GM21390 (cell line): ENCODE measurements at regions not wholly inside any gene's neighbourhood (a gene's known extent, or its start where the extent isn't known, plus 50 kb on each side); places are given as distances from the start of the nearest gene placed in this dataset.
A peak's percentile ranks its signal among the peaks of the same experiment; 100 is the strongest.

ENCODE experiments used
- ATAC-seq: cut with Tn5 transposase; IDR thresholded peaks from one replicate; pipeline ENCODE4 v1.9.1; 2021; ENCODE audit not compliant: unreplicated experiment

DNA sequence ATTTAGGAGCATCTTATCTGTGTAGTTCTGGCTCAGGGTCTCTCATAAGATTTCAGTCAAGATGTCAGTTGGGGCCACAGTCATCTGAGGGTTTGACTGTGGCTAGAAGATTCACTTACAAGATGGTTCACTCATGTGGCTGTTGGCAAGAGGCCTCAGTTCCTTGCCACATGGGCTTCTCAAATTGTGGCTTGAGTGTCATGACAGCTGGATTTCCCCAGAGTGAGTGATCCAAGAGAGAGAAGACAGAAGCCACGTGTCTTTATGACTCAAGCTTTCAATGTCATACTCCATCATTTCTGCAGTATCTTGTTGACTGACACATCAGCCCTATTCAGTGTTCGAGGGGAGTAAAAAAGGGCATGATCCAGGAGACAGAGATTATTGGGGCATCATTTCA is 131.3 kb upstream of the AP1S2 start:
- no peak for ATAC-seq

DNA sequence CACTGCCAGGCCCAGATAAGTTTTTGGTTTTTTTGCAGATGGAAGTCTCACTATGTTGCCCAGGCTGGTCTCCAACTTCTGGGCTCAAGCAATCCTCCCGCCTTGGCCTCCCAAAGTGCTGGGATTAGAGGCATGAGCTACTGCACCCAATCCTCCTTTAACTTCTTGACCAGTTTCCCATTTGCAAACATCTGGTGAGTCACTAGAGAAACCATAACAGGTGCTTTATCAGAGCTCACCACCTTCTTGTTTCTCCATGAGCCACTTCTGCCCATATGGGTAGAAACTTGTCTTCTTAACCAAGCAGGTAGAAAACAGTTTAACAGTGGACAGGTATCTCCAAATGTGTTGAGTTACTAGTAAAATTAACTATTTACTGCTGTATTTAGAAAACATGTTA is 128.4 kb upstream of the AP1S2 start:
- ATAC-seq: no peak

DNA sequence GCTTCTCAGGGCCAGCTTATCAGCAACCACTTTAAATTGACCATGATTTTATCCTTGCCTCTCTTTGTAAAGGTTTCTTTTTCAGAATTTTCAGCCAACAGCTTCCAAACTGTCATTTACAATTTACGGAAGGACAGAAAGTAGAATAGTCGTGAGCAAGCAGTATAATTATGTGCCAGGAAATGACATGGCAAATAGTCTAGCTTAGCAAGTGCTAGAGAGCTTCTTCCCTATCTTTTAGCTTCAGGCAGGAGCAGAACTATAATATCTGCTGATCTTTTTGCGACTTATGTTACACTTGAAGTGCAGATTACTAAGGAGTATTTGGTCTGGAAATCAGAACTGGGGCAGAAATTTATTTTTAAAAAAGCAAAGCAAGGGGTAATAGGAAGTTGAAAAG is 123.0 kb upstream of the AP1S2 start:
- ATAC-seq: no peak

DNA sequence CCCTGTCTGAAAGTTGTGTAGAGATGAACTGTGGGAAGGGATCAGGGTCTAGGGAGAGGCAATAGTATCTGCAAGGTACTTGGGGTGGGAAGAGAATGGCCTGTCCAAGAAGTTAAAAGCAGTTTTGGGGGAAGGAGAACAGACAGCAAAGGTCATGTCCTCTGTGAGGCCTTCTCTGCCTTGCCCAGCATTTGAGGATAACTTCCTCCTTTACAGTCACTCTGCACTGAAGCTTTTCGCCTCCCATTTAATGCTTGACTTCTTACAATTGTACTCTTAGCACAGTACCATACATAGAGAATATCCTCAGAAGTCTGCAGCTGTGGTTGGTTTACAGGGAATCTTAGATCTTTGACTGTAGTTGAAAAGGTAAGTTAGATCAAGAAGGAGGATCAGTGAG is 121.8 kb upstream of the AP1S2 start:
- no peak for ATAC-seq

DNA sequence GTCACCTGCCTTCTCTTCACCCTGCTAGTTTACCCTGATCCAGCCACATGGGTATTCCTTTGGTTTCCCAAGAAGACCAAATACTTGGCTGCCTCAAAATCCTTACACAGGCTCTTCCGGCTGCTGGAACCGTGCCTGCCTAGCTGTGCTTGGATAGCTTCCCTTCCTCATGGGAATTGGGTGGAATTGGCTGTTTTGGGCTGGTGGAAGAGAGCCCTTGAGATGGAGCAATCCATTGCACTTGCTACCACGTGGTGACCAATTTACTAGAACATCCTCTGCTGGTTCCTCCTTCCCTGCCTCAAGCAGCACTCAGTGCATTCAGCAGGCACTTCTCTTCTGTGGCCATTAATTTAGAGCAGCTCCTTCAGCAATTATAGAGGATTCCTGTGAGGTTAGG is 119.3 kb upstream of the AP1S2 start:
- no peak for ATAC-seq

DNA sequence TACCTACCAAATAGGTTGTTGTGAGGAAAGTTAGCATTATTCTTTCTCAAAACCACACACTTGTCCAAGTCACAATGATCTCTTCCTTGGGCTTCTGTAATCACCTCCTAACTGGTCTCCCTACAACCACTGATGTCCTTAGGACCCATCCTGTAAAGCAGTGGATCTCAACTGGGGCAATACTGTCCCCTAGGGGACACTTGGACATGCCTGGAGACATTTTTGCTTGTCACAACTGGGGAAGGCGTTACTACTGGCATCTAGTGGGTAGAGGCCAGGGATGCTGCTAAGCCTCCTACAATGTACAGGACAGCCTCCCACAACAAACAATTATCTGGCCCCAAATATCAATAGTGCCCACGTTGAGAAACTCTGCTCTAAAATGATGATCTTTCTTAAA is 118.7 kb upstream of the AP1S2 start:
- peak; percentile 46 for ATAC-seq

DNA sequence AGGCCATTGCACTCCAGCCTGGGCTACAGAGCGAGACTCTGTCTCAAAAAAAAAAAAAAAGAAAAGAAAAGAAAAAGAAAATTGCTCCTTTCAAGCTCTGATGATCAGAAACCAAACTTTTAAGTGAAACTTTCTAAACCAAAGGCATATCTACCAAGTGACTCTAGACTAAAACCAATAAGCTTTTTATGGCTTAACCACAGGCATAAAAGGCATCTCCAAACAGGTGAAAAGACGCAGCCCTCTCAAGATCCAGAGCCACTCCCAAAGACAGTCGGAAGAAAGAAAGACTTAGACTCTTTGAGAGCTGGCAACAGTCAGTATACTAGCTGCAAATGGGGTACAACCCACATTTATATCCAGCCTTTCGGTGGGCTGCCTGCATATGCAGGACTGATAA is 117.1 kb upstream of the AP1S2 start:
- no peak for ATAC-seq

DNA sequence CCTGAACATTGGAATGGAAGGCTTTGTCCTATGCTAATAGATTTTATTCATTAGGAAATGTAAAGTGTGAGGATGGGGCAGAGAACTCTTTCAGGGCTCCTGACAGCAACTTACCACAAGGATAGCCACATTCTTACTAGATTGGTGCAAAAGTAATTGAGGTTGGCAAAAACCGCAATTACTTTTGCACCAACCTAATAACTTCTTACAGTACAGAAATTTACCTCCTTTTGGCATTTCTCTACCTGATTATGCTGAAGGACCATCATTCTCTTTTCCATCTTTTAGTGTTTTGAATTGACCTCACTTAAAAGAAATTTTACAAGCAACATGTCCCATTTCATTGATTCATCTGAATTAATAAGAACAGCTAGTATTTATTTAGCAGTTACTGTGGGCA is 109.2 kb upstream of the AP1S2 start:
- no peak for ATAC-seq

DNA sequence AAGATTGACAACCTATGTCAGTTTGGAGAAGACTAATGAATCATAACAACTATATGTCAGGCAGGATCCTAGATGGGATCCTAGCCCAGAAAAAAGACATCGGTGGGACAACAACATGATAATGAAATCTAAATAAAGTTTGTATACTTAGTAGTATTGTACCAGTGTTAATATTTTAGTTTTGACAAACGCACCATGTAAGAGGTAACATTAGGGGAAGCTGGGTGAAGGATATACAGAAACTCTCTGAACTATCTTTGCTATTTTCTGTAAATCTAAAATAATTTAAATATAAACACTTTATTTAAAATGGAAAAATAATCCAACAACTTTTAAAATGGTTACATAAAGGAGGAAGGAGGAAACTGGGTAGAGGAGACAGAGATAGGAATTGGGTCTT is 105.6 kb upstream of the AP1S2 start:
- ATAC-seq: no peak

DNA sequence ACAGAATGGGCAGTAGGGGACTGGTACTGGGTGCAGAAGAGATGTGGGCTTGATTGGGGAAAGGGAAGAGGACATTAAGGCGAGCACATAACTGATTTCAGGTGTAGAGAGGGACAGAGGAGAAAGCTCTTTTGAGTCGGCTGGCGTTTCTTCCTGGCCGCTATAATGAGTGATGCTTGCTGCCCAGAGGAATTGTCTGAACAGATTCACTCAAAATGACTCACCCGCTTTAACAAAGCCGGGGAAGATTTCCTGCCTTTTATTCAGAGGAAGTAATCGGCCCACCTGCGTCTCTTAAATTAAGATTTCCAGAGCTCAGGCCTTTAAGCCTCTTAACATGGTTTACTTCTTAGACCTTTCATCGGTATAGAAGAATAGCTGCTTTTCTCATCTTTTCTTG is 102.1 kb upstream of the AP1S2 start:
- ATAC-seq: no peak

DNA sequence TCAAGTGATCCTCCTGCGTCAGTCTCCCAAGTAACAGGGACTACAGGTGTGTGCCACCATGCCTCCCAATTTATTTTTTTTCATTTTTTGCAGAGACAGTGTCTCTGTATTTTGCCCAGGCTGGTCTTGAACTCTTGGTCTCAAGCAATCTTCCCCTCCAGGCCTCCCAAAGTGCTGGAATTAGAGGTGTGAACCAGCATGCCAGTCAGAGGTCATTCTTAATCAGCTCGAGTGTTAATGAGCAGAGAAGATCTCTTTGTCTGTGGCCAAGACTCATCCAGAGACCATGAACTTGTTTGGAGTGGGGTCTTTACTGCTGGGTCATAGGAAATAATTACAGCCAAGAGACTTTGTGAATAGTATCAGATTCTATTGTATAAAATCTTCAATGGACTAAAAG is 99.2 kb upstream of the AP1S2 start:
- no peak for ATAC-seq

DNA sequence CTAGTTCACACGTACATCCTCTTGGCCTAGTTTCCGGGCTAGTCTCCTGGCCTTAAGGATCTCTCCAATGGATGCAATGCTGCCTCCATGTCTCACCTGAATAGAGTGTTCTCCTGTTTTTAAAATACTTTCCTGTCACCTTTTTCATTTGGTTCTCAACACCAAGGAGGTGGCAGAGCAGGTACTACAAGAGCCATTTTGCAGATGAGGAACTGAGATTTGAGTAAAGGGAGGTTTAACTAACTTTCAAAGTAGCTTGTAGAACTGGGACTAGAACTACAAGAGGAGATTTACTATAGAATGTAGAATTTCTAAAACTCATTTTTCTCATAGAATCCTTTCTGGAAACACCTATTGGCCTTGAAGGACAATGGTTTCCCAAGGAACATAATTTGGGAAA is 97.6 kb upstream of the AP1S2 start:
- no peak for ATAC-seq

DNA sequence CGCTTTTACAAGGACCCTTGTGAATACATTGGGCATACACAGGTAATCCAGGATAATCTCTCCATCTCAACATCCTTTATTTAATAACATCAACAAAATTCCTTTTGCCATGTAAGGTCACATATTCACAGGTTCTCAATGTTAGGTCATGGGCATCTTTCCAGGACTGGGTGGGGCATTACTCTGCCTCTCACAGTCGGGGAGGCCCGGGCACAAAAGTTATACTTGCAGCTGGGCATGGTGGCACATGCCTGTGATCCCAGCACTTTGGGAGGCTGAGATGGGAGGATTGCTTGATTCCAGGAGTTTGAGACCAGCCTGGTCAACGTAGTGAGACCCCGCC is 93.7 kb upstream of the AP1S2 start:
- ATAC-seq: no peak

DNA sequence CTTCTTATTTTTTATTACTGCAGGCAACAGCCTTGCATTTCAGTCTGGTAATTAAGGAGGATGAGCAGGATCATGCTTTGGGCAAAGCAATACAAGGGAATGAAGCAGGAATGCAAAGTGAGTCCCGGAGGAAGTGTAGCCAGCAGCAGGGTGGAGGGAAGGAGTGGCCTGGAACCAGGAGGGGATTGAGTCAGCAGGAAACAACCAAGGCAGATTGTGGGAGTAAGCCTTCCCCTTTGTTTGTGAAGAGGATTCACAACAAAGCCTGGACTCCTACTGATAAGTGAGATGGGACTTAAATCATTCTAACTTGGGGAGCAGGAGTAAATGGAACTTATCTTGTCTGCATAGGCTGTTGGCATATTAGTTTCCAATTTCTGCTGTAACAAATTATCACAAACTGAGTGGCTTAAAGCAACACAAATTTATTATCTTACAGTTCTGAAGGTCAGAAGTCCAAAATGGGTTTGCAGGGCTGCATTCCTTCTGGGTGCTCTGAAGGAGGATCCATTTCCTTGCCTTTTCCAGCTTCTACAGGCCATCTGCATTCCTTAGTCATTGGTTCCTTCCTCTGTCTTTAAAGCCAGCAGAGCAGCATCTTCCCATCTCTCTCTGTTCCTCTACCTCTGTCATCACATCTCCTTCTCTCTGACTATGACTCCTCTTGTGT is 93.2 kb upstream of the AP1S2 start:
- no peak for ATAC-seq

DNA sequence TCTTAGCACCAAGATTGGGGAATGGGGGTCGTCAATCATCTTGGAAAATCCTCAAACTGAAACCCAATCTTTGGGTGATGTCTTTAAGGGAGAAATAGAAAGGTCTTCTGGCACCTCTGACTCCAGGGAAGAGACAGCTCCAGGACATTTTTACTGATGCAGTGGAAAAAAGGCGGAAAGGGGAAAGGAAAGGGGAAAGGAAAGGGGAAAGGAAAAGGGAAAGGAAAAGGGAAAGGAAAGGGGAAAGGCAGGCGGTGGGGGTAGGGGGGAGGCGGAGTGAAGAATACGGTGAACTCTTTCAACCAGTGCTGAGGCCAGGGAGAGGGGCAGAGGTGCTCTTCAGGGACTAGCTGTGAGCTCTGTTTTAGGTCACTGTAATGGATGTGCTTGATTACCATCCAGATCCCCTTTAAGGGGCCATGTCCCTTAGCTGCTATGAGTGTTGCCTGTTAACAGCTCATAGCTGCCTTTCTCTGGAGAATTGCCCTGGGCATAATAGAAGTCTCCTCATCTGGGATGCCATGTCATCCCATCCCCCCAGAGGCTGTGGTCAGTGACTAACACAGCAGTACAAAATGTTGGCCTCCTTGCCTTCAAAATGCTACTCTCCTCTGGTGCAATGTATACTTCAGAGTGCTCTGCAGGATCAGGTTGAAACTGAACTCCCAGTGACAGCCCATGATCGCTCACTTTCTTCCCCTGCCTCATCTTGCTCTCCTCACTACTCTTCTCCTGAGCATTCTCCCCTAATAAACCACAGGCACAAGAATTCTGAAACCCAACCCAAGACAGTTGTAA is 92.4 kb upstream of the AP1S2 start:
- no peak for ATAC-seq

DNA sequence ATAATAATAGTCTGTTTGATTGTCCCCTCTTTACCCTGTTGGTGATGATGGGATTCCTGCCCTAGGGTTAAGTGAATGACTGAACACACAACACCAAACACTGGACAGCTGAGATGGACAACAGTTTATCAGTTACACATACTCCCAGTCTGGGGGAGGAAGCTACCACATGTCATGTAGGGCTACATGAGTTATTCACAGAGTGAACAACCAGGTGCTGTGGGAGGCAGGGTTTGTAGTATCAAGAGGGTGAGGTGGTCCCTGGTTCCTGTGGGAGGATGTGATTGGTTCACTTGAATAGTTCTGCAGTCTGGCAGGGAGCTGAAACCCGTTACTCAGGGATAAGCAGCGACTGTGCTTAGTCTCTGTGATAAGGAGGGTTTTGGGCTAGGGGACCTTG is 88.8 kb upstream of the AP1S2 start:
- no peak for ATAC-seq

DNA sequence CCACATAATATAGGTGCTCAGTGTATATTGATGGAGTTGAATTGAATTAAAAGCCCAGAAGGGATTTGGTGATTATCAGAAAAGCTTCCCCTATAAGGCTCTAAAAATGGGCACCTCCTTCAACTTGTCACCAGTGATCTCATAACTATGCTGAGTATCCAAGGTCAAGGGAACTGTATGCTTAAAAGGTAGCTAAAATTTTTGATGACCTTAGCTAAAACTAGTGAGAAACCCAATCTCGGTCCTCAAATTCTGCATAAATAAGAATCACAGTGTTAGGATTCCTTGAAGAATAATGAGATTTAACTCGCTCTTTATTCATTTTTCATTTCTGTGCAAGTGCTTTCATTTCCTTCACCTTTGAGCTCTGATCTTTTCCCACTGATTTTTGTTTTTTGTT is 87.7 kb upstream of the AP1S2 start:
- ATAC-seq: no peak

DNA sequence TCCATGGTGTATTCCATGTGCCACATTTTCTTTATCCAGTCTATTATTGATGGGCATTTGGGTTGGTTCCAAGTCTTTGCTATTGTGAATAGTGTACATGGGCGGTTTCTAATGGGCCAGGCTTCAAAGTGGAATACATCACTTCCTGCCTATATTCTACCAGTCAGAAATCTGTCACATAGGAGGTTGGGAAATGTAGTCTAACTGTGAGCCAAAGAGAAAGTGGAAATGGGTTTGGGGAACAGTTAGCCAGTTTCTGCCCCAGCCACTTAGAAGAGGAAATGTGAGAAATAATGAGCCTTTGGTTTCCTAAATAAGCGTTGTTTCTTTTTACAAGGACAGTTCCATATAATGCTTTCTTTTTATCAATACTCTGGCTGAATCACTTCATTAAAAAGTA is 85.1 kb upstream of the AP1S2 start:
- no peak for ATAC-seq

DNA sequence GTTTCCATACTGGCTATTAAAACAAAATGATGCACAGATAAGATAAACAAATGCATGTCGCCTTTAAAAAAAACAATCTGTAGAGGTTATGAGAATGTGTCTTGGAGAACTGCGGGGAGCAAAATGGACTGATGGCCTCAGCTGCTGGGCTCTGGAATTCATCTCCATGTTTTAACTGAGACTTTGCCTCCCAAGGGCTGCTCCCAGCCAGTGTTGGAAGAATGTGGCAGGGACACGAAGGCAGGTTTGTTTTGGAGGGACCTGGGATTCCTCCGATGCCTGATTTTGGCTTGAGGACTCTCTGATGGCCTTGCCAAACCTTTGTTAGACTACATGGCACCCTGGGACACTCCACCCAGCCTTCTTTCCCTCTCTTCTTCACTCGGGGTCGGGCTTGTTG is 83.5 kb upstream of the AP1S2 start:
- ATAC-seq: no peak

DNA sequence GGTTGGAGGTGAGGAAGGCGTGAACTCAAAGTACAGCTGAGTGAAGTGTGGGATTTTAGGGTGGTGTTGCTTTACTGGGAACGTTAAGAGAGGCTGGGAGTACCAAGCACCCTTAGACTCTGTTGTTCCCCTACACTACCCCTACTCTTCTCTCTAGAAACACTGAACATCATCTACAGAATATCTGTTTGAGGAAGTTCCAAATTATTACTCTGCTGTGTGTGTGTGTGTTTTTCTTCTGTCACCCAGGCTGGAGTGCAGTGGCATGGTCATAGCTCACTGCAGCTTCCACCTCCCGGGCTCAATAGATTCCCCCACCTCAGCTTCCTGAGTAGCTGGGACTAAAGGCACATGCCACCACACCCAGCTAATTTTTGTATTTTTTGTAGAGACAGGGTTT is 76.7 kb upstream of the AP1S2 start:
- ATAC-seq: no peak

DNA sequence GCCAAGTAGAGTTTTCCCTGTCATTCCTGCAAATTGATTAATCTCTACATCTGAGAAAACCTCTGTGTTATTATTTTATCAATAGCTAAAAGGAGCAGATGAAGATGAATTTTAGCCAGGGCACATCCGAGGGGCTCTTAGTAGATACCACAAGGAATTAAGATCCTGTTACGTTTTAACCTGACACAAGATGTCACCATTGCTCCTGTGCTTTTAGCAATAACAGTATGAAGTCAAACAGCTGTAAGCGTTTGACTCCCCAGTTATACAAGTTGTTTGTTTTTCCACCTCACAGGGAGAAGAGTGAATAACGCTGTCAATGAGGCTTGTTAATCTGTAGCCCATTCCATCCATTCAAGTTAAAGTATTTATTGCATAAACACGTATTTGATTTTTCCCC is 76.0 kb upstream of the AP1S2 start:
- ATAC-seq: no peak

DNA sequence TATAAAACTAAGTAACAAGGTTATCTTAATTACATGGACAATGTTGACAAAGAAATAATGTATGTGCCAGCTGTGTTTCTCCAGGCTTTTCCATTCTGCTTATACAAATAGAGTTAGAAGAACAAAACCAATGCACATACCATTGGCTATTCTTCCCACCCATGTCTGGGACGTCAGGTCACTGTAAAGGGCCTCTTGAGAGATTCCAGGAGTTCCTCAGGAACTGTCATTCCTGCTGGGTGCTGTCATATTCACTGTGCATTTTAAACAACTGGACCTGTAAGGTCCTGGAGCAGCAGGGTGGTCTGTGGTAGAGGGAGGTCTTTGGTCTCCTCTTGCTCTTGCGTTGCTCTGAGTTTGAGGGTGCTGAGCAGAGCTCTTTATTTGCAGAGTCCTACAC is 74.6 kb upstream of the AP1S2 start:
- no peak for ATAC-seq

DNA sequence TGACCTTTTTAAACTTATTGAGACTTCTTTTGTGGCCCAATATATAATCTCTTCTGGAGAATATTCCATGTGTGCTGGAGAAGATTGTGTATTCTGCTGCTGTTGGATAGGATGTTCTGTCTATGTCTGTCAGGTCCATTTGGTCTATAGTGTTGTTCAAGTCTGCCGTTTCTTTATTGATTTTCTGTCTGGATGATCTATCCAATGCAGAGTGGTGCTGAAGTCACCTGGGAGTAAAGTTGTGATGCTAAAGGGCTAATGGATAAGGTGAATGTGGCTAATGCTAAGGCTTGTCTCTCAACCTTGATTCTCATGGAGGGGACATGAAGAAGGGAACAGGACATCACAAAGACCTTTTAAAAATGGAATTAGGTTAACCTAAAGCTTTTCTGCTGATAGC is 72.0 kb upstream of the AP1S2 start:
- ATAC-seq: no peak
